GM23248 (cell line): ENCODE measurements at regions not wholly inside any gene's neighbourhood (a gene's known extent, or its start where the extent isn't known, plus 50 kb on each side); places are given as distances from the start of the nearest gene placed in this dataset.

Experiments used
- EZH2 ChIP-seq: fragments of 200-600 bp; sonication (generic); IDR thresholded peaks from 2 replicates; pipeline ENCODE4 v1.6.1; 2018; ENCODE audit warnings: antibody characterized with exemption, mild to moderate bottlenecking; ENCODE audit not compliant: insufficient read depth, poor library complexity, severe bottlenecking
- EZH2phosphoT487 ChIP-seq: fragments of 200-600 bp; sonication (generic); IDR thresholded peaks from 2 replicates; pipeline ENCODE4 v1.6.1; 2018; ENCODE audit warnings: antibody characterized with exemption, moderate library complexity, mild to moderate bottlenecking, low read depth; ENCODE audit not compliant: insufficient read depth

DNA sequence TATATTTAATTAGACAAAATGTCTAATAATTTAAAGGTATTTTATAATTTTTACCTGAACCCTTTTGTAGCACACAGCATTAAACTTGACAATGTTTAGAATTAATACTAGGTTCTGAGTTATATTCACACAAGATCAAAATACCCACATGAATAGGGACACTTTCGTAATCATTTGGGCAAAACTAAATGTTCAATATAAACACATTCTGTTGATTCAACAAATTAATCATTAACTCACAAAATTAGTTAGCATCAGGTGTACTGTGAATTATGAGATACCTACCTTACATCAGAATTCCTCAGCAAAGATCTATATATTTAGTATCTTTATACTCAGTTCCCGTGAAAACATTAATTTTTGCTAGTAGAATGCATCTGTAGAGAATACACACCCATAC, 481.5 kb upstream of the MANEA start:
- TF ChIP-seq EZH2 (no peak), EZH2phosphoT487 (no peak)
